HG03571 (cell line): ENCODE measurements at regions not wholly inside any gene's neighbourhood (a gene's known extent, or its start where the extent isn't known, plus 50 kb on each side); places are given as distances from the start of the nearest gene placed in this dataset.
A peak's percentile ranks its signal among the peaks of the same experiment; 100 is the strongest.

Source experiments
- ATAC-seq: cut with Tn5 transposase; IDR thresholded peaks from one replicate; pipeline ENCODE4 v1.9.1; 2021; ENCODE audit not compliant: unreplicated experiment

- no peak for ATAC-seq
Measured at GRCh38 chr11:111444040-111444439, 65.0 kb upstream of the POU2AF1 start.

- no peak for ATAC-seq
Measured at GRCh38 chr11:111443640-111444039, 64.6 kb upstream of the POU2AF1 start.

- no peak for ATAC-seq
Measured at GRCh38 chr11:111443032-111443431, 64.0 kb upstream of the POU2AF1 start.

GRCh38 chr11:111441443-111441842 lies 62.4 kb upstream of the POU2AF1 start:
- no peak for ATAC-seq

- ATAC-seq = no peak
Measured at GRCh38 chr11:111440416-111441205, 61.5 kb upstream of the POU2AF1 start.

GRCh38 chr11:111439901-111440300 lies 60.8 kb upstream of the POU2AF1 start:
- no peak for ATAC-seq

GRCh38 chr11:111438846-111439520 lies 59.9 kb upstream of the POU2AF1 start:
- ATAC-seq = no peak

- ATAC-seq = no peak
Measured at GRCh38 chr11:111438168-111438567, 59.1 kb upstream of the POU2AF1 start.

- ATAC-seq = no peak
Measured at GRCh38 chr11:111435046-111435698, 56.1 kb upstream of the POU2AF1 start.

- ATAC-seq = peak; percentile 72
Measured at GRCh38 chr11:111429066-111429506, 50.0 kb upstream of the POU2AF1 start.
